Retinal pigment epithelial cell (primary cell): ENCODE measurements at regions not wholly inside any gene's neighbourhood (a gene's known extent, or its start where the extent isn't known, plus 50 kb on each side); places are given as distances from the start of the nearest gene placed in this dataset.

Experiments
- DNase-seq: peaks from one replicate; pipeline ENCODE4 v3.0.0-alpha.2; 2010; ENCODE audit warnings: low read depth
- H3K4me3 ChIP-seq: 2 replicates; pipeline ENCODE4 v1.5.1; 2011; ENCODE audit warnings: mild to moderate bottlenecking, low read length, control low read depth, moderate library complexity
- TF ChIP-seq, protein P1 (sequence below): conservative IDR thresholded peaks from 2 replicates; pipeline ENCODE4 v1.5.1; 2011; ENCODE audit warnings: low read depth, low read length, control low read depth, inconsistent platforms

DNA sequence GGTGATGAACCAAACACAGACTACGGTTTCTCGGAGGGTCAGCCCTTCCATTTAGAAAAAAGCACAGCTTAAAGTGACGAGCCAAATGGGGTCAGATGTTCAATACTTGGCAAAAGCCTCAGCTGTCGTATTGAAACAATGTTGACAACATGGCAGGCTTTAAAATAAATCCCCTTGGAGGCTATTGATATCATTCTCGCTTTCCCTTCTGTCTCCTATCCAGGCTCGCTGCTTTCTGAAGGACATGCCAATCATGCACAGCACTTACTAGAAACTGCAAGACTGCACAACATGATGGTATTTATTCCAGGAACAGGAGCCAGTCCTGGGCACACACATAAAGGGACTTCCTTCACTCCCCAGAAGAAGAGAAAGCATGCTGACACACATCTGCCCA, 137.9 kb downstream of the SLC7A11 start:
- TF ChIP-seq, protein P1, sequence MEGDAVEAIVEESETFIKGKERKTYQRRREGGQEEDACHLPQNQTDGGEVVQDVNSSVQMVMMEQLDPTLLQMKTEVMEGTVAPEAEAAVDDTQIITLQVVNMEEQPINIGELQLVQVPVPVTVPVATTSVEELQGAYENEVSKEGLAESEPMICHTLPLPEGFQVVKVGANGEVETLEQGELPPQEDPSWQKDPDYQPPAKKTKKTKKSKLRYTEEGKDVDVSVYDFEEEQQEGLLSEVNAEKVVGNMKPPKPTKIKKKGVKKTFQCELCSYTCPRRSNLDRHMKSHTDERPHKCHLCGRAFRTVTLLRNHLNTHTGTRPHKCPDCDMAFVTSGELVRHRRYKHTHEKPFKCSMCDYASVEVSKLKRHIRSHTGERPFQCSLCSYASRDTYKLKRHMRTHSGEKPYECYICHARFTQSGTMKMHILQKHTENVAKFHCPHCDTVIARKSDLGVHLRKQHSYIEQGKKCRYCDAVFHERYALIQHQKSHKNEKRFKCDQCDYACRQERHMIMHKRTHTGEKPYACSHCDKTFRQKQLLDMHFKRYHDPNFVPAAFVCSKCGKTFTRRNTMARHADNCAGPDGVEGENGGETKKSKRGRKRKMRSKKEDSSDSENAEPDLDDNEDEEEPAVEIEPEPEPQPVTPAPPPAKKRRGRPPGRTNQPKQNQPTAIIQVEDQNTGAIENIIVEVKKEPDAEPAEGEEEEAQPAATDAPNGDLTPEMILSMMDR: no peak
- DNase-seq: no peak

DNA sequence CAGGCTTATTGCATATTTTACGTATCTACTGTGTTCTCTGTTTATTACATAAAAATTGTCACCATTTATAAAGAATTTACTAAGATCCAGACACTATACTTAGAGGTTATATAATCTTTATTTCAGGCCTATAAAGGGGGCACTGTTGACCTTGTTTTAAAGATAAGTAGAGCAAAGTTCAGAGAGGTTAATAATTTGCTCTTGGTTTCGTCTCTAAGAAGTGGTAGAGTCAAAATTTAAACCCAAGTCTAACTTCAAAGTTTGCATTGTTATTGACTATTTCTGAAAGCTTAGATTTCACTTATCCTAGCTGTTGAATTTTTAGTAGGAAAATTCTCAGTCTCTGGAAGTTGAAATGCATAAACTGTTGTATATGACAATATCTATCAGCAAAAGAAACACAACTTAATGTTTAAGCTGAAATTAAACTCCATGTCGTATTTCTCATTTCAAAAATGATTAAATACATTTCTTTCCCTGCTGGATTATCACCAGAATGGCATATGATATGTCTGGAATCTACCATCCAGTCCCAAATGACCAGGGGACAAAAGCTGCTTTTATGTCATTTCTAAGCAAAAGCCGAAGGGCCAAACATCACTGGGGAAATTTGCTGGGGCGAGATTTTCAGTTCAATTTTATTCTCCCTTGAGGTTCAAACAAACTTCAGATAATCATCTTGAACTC, 138.4 kb downstream of the SLC7A11 start:
- TF ChIP-seq, protein P1: no peak
- H3K4me3 ChIP-seq: no peak overlapping the region
- no peak for DNase-seq

More for the DNA sequence above, 137.9 kb downstream of the SLC7A11 start:
- H3K4me3 ChIP-seq: no peak overlapping the region

DNA sequence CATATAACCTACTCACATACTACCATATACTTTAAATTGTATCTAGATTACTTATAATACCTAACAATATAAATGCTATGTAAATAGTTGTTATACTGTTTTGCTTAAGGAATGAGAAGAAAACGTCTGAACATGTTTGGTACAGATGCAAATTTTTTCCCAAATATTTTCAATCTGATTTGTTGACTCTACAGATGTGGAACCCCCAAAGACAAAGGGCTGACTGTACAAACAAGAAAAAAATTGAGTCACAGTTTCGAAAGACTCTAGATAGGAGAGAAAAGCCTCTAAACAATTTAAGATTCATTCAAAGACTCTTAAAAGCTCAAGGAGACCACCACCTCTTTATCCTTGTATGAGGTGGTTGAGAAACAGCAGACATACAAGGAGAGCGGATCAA, 142.8 kb downstream of the SLC7A11 start:
- TF ChIP-seq, protein P1: no peak
- no peak overlapping the region for H3K4me3 ChIP-seq
- no peak for DNase-seq

DNA sequence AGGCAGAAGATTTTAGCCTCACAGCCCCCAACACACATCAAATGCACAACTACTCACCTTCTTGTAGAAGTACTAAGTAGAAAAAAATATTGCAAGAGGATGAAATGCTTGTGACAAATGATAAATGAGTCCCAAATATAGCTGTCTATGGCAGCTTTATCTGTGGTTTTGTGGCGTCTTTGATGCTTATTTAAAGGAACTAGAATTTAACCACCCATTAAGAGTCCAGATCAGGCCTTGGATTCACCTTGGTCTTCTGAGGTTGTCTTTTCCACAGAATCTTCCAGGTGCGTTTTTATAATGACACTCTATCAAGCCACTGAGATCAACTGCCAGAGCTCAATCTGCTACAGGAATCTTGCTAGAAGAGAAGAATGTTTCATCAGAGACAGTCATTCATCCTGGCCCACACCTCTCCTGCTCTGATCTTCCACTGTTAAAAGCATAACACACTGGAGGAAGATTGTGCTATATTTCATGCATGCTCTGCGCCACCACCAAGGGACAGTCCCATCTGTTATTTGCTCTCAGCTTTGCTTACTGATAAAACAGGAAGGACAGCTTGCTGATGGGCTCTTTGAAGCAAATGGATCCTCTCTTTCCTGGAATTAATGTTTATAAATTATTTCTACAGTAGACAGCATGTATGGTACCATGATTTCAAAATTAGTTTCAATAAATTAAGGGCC, 144.1 kb downstream of the SLC7A11 start:
- TF ChIP-seq, protein P1: no peak
- no peak overlapping the region for H3K4me3 ChIP-seq
- DNase-seq: no peak

DNA sequence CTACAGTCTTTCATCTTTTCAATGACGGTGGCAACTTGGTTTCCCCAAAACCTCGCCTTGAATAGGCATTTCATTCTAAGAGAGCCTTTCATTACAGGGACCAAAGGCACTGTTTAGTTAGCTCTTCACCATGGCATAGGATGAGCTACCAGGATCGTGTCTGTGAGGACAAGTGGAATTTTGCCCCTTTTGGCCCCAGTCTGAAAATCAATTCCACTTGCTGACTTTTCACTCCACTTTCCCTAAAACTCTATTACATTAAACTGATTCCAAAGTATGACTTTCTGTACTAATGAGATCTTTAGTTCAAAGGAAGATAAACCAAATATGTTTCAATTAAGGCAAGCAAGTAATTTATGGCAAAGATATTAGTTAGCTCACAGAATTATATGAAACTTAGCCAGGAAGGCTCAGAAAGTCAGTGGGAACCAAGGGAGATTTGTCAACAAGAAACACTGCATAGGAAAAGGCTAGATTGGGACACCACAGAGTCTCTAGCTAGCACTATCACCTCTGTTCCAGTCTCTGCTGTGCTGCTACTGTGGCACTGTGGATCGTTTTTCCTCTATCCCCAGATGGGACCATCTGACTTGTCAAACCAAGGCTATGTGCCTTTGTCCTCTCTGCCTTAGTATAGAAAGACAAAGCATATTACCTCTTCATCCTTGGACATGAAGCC, 145.6 kb downstream of the SLC7A11 start:
- TF ChIP-seq, protein P1: no peak
- no peak for DNase-seq
- H3K4me3 ChIP-seq: no peak overlapping the region

DNA sequence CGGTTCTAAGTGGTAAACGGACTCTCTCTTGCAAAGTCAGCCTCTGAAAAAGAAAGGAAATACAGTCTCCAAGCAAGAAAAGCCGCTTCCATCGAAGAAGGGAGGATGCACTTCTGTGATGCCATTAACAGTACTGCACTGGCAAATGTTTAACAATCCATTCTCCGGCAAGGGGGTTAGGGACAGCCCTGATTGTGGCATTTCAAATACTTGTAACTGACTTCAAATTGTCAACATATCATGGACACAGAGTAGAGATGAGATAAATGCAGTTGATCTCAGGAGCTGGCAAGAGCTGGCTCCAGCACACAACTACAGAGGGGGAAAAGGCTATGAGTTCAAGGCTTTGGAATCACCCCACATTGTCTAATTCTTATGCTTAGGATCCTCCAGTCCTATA, 146.8 kb downstream of the SLC7A11 start:
- TF ChIP-seq, protein P1: no peak
- no peak overlapping the region for H3K4me3 ChIP-seq
- DNase-seq: no peak
